CD4-positive, alpha-beta memory T cell (primary cell): ENCODE measurements at regions not wholly inside any gene's neighbourhood (a gene's known extent, or its start where the extent isn't known, plus 50 kb on each side); places are given as distances from the start of the nearest gene placed in this dataset.

Source experiments
- CTCF ChIA-PET: fragments of 350-600 bp; sonication (Branson Sonifier 250); formaldehyde crosslinking; loops from one replicate; lab custom pipeline; 2021; ENCODE audit warnings: inconsistent platforms; ENCODE audit not compliant: partially characterized antibody; lab: Charles Lee
- POLR2A ChIA-PET: fragments of 350-600 bp; sonication (Branson Sonifier 250); formaldehyde crosslinking; loops from one replicate; lab custom pipeline; 2021; ENCODE audit not compliant: partially characterized antibody; lab: Charles Lee
- DNase-seq, 5 donors: peaks; one replicate each; pipeline versions ENCODE4 v3.0.0 to v3.0.0-alpha.2; 2020 to 2022; ENCODE audit warnings: mixed read lengths in 1 of 5
- H3K27ac ChIP-seq: one replicate; pipeline ENCODE4 v1.7.0; 2013; ENCODE audit warnings: low read depth, low read length
- H3K27me3 ChIP-seq: 2 replicates; pipeline ENCODE4 v1.7.0; 2013; ENCODE audit warnings: mild to moderate bottlenecking, low read length, moderate library complexity; ENCODE audit not compliant: insufficient read depth
- H3K36me3 ChIP-seq: 2 replicates; pipeline ENCODE4 v1.7.0; 2013; ENCODE audit warnings: mild to moderate bottlenecking, low read length, moderate library complexity; ENCODE audit not compliant: insufficient read depth
- H3K4me1 ChIP-seq: 2 replicates; pipeline ENCODE4 v1.7.0; 2013; ENCODE audit warnings: mild to moderate bottlenecking, low read length, moderate library complexity; ENCODE audit not compliant: insufficient read depth
- H3K4me3 ChIP-seq, 2 donors: one replicate each; pipeline ENCODE4 v1.7.0; 2013; ENCODE audit warnings: low read length in 2 of 2, mild to moderate bottlenecking in 1 of 2
- H3K9me3 ChIP-seq, 2 donors: one replicate each; pipeline ENCODE4 v1.7.0; 2013; ENCODE audit warnings: low read length in 2 of 2, control low read depth in 1 of 2; ENCODE audit not compliant: control insufficient read depth in 1 of 2
- H3K27ac Mint-ChIP-seq, 7 donors: one replicate each; pipeline ENCODE4 v1.8.0; 2020 to 2021; ENCODE audit warnings: mixed read lengths in 7 of 7, mild to moderate bottlenecking in 6 of 7, inconsistent platforms in 3 of 7, moderate library complexity in 3 of 7
- H3K27me3 Mint-ChIP-seq, 2 donors: one replicate each; pipeline ENCODE4 v1.8.0; 2020 to 2021; ENCODE audit warnings: mixed read lengths in 2 of 2
- H3K36me3 Mint-ChIP-seq, 2 donors: one replicate each; pipeline ENCODE4 v1.8.0; 2020 to 2021; ENCODE audit warnings: mixed read lengths in 2 of 2, inconsistent platforms in 1 of 2, mild to moderate bottlenecking in 1 of 2
- H3K4me1 Mint-ChIP-seq, 4 donors: one replicate each; pipeline ENCODE4 v1.8.0; 2020 to 2021; ENCODE audit warnings: mixed read lengths in 4 of 4, mild to moderate bottlenecking in 1 of 4
- H3K4me3 Mint-ChIP-seq, 8 donors: one replicate each; pipeline ENCODE4 v1.8.0; 2020 to 2021; ENCODE audit warnings: mixed read lengths in 8 of 8, mild to moderate bottlenecking in 7 of 8, moderate library complexity in 6 of 8, inconsistent platforms in 3 of 8
- H3K9me3 Mint-ChIP-seq, 8 donors: one replicate each; pipeline ENCODE4 v1.8.0; 2020 to 2021; ENCODE audit warnings: mixed read lengths in 8 of 8, mild to moderate bottlenecking in 5 of 8, inconsistent platforms in 3 of 8, moderate library complexity in 1 of 8
- intact Hi-C: fragments of 100-400 bp; cut with micrococcal nuclease; formaldehyde crosslinking; loops from one replicate; pipeline ENCODE4 v1.15.1; 2023

- H3K36me3 Mint-ChIP-seq: no peaks in the 10 kb centered on the region
- CTCF ChIA-PET: no interaction called here
Measured at GRCh38 chr7:98452791-98453190, 51.9 kb upstream of the BAIAP2L1 start.

More at GRCh38 chr7:98452791-98453190, 51.9 kb upstream of the BAIAP2L1 start:
- H3K4me1 Mint-ChIP-seq: no peaks in the 10 kb centered on the region
- Histone ChIP-seq H3K9me3 (no peaks in the 10 kb centered on the region), H3K36me3 (no peaks in the 10 kb centered on the region), H3K4me3 (no peak overlapping the region), H3K27ac (no peak overlapping the region), H3K27me3 (no peaks in the 10 kb centered on the region), H3K4me1 (no peaks in the 10 kb centered on the region)
- H3K4me3 Mint-ChIP-seq: no peak overlapping the region
- intact Hi-C loops: no loop called here
- peaks cover 0 to 19% (median 13%) of the 10 kb centered on the region in 8 donors for H3K9me3 Mint-ChIP-seq
- no peak for DNase-seq
- POLR2A ChIA-PET: no interaction called here
- H3K27me3 Mint-ChIP-seq: peaks cover 0 to 6% of the 10 kb centered on the region in 2 donors
- no peak overlapping the region for H3K27ac Mint-ChIP-seq
